Endothelial cell of umbilical vein (primary cell): ENCODE measurements at regions not wholly inside any gene's neighbourhood (a gene's known extent, or its start where the extent isn't known, plus 50 kb on each side); places are given as distances from the start of the nearest gene placed in this dataset.

ENCODE experiments used
- BruUV-seq: library from RNA; stranded (reverse); fragments of 400-500 nt; replicated peaks from 2 replicates; lab custom pipeline; 2021; lab: Mats Ljungman, UMichigan
- CTCF ChIA-PET: fragments of 300-600, 350-600 bp; sonication (Branson Sonifier 250); formaldehyde crosslinking; loops from one replicate; lab custom pipeline; 2021; ENCODE audit warnings: antibody characterized with exemption, inconsistent platforms; lab: Charles Lee
- POLR2A ChIA-PET: fragments of 300-600, 350-600 bp; sonication (Branson Sonifier 250); formaldehyde crosslinking; loops from one replicate; lab custom pipeline; 2021; ENCODE audit warnings: antibody characterized with exemption, inconsistent platforms; lab: Charles Lee
- DNase-seq: peaks from one replicate; pipeline ENCODE4 v3.0.0-alpha.2; 2011; ENCODE audit warnings: low read depth, low spot score
- FAIRE-seq: peaks from 2 replicates; lab custom pipeline; 2011; peaks lifted over from hg19 to GRCh38; lab: Jason Lieb, UNC
- H2AFZ ChIP-seq: 2 replicates; pipeline ENCODE4 v1.6.0; 2012; ENCODE audit warnings: low read depth, low read length, control low read depth, inconsistent platforms
- H3K27ac ChIP-seq: 2 replicates; pipeline ENCODE4 v1.5.1; 2011; ENCODE audit warnings: low read depth, mild to moderate bottlenecking, control low read depth, low read length, moderate library complexity; ENCODE audit not compliant: insufficient read depth
- H3K27me3 ChIP-seq, 2 experiments: 2 replicates each; pipeline versions ENCODE4 v1.6.0 to v1.6.1; 2011; ENCODE audit warnings: low read length in 2 of 2, mixed read lengths in 1 of 2; ENCODE audit not compliant: control insufficient read depth in 2 of 2, insufficient read depth in 2 of 2
- H3K36me3 ChIP-seq, 2 experiments: 2 replicates in 1 of 2; 3 replicates in 1 of 2; pipeline ENCODE4 v1.5.1; 2011; ENCODE audit warnings: low read length in 2 of 2, mild to moderate bottlenecking in 1 of 2, moderate library complexity in 1 of 2; ENCODE audit not compliant: control insufficient read depth in 2 of 2, insufficient read depth in 2 of 2; ENCODE audit errors: extremely low read depth in 1 of 2
- H3K4me1 ChIP-seq: 3 replicates; pipeline ENCODE4 v1.5.1; 2011; ENCODE audit warnings: mild to moderate bottlenecking, low read length; ENCODE audit not compliant: control insufficient read depth, insufficient read depth; ENCODE audit errors: extremely low read depth
- H3K4me2 ChIP-seq: 2 replicates; pipeline ENCODE4 v1.6.1; 2011; ENCODE audit warnings: low read length, control low read depth, mixed read lengths; ENCODE audit not compliant: insufficient read depth
- H3K4me3 ChIP-seq, 3 experiments: fragments of 200-600 bp in 1 of 3; sonication (generic), shearing (Covaris generic) in 1 of 3; replicated peaks in 1 of 3; 2 replicates each; pipeline ENCODE4 v1.5.1; 2011 to 2016; ENCODE audit warnings: control low read depth in 3 of 3, low read length in 3 of 3, mild to moderate bottlenecking in 2 of 3, inconsistent platforms in 1 of 3, low read depth in 1 of 3, moderate library complexity in 1 of 3; ENCODE audit not compliant: insufficient read depth in 1 of 3
- H3K79me2 ChIP-seq: 2 replicates; pipeline ENCODE4 v1.6.0; 2012; ENCODE audit warnings: low read length, inconsistent platforms; ENCODE audit not compliant: control insufficient read depth, insufficient read depth
- H3K9ac ChIP-seq: replicated peaks from 2 replicates; pipeline ENCODE3; 2011; ENCODE audit warnings: low read length, control low read depth; ENCODE audit not compliant: insufficient read depth; ENCODE audit errors: extremely low read depth
- H3K9me1 ChIP-seq: replicated peaks from 3 replicates; pipeline ENCODE4 v1.6.0; 2011; ENCODE audit warnings: mild to moderate bottlenecking, low read length; ENCODE audit not compliant: control insufficient read depth, insufficient read depth; ENCODE audit errors: extremely low read depth
- H3K9me3 ChIP-seq: replicated peaks from 2 replicates; pipeline ENCODE4 v1.5.1; 2012; ENCODE audit warnings: low read length, inconsistent platforms; ENCODE audit not compliant: control insufficient read depth, insufficient read depth
- H4K20me1 ChIP-seq: replicated peaks from 2 replicates; pipeline ENCODE3; 2011; ENCODE audit warnings: mild to moderate bottlenecking, low read length; ENCODE audit not compliant: control insufficient read depth, insufficient read depth; ENCODE audit errors: extremely low read depth
- CTCF ChIP-seq, 2 donors: IDR thresholded peaks; 1 replicate in 1 of 2; 2 replicates in 1 of 2; pipeline ENCODE4 v1.5.1; 2011; ENCODE audit warnings: low read length in 2 of 2, mild to moderate bottlenecking in 2 of 2, moderate library complexity in 2 of 2, control low read depth in 1 of 2, inconsistent platforms in 1 of 2, low read depth in 1 of 2; ENCODE audit not compliant: insufficient read depth in 1 of 2; ENCODE audit errors: extremely low read depth in 1 of 2
- FOS ChIP-seq: IDR thresholded peaks from 2 replicates; pipeline ENCODE4 v1.6.1; 2011; ENCODE audit warnings: mild to moderate bottlenecking, low read length, moderate library complexity, borderline replicate concordance; ENCODE audit not compliant: insufficient read depth
- JUN ChIP-seq: IDR thresholded peaks from 2 replicates; pipeline ENCODE4 v1.6.1; 2011; ENCODE audit warnings: borderline replicate concordance, low read depth; ENCODE audit not compliant: insufficient read length, insufficient read depth
- POLR2AphosphoS5 ChIP-seq: IDR thresholded peaks from 2 replicates; pipeline ENCODE4 v1.6.1; 2012; ENCODE audit warnings: low read depth, mild to moderate bottlenecking, control low read depth, low read length, moderate library complexity; ENCODE audit not compliant: insufficient read depth
- dilution Hi-C: fragments of 300-500 bp; cut with MboI; formaldehyde crosslinking; loops from one replicate; pipeline ENCODE4 v1.15.0; 2019; ENCODE audit warnings: low sequenced_read_pairs; ENCODE audit not compliant: extremely low pct_ligation_motif_present
- intact Hi-C: fragments of 100-400 bp; cut with micrococcal nuclease; formaldehyde crosslinking; loops from one replicate; pipeline ENCODE4 v1.10.0; 2022
- TF ChIP-seq, protein P1 (sequence below): IDR thresholded peaks from 2 replicates; pipeline ENCODE4 v1.6.1; 2011; ENCODE audit not compliant: insufficient read depth, insufficient read length

- H3K9me3 ChIP-seq: no peaks in the 10 kb centered on the region
- no peaks in the 10 kb centered on the region for H3K9me1 ChIP-seq
- no peak overlapping the region for H3K4me3 ChIP-seq
- POLR2A ChIA-PET: no interaction called here
- DNase-seq (peak; percentile 4), FAIRE-seq (no peak)
- no peaks in the 10 kb centered on the region for H3K27me3 ChIP-seq
- no TSS peak for BruUV-seq
- TF ChIP-seq, protein P1, sequence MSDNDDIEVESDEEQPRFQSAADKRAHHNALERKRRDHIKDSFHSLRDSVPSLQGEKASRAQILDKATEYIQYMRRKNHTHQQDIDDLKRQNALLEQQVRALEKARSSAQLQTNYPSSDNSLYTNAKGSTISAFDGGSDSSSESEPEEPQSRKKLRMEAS: no peak
- no peak for TF ChIP-seq FOS
- H2AFZ ChIP-seq: peak overlapping the region; percentile 28
- H3K9ac ChIP-seq: no peak overlapping the region
- intact Hi-C loops (no loop called here), dilution Hi-C loops (no loop called here)
- no peak overlapping the region for H3K27ac ChIP-seq
- CTCF ChIA-PET: interaction anchor here (1.4 to 1.5 kb wide), 2 partner anchors 9 to 19 kb away, joined by 3 read pairs; no protein-coding TSS in a partner anchor
- no peak overlapping the region for H3K4me2 ChIP-seq
- peaks cover 27% of the 10 kb centered on the region for H3K4me1 ChIP-seq
- no peaks in the 10 kb centered on the region for H3K36me3 ChIP-seq
- no peaks in the 10 kb centered on the region for H4K20me1 ChIP-seq
- no peaks in the 10 kb centered on the region for H3K79me2 ChIP-seq
Observed at GRCh38 chr11:134950692-134951304, 538.8 kb upstream of the B3GAT1 start.

DNA sequence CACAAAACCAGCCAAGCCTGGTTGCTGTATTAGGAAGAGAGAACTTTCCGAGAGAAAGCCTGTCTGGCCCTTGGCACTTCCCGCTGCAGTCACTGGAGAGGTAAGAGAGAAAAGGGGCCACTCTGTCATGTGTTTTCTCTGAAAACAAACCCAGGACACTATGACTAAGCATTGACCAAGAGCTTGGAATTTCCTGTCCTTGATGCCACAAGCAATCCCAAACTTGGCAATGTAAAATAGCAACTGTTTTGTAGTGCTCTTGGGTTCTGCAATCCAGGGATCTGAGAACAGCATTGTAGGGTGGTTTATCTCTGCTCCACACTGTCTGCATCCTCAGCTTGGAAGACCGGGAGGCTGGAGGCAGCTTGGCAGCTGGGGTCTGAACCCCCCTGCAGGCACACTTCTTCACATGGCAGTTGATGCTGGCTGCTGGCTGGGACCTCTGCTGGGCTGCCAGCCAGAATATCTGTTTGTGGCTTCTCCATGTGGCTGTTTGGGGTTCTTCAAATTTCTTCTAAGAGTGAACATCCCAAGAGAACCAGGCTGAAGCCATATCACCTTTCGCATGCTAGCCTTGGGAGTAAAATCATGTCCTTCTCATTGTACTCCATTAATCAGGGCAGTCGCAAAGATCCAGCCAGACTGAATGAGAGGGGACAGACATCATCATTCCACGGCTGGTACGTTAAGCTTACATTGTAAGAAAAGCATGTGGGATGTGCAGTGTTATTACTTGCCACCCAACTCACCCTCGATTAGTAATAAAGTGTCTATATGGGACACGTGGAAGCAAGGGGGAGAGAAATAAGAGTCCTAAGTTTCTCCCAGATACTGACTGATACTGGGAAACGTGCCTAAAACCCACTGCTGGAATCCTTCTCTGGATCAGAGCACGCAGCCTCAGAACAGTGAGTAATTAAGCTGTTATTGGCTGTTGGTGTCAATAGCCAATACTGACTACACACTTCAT is 537.4 kb upstream of the B3GAT1 start:
- Histone ChIP-seq H3K36me3 (no peaks in the 10 kb centered on the region), H3K4me1 (peaks cover 27% of the 10 kb centered on the region), H3K9me1 (no peaks in the 10 kb centered on the region), H2AFZ (peak overlapping the region; percentile 55), H3K9me3 (no peaks in the 10 kb centered on the region), H3K9ac (peak overlapping the region; percentile 39), H4K20me1 (no peaks in the 10 kb centered on the region), H3K79me2 (no peaks in the 10 kb centered on the region), H3K27me3 (no peaks in the 10 kb centered on the region), H3K4me3 (no peak overlapping the region), H3K4me2 (peak overlapping the region; percentile 18), H3K27ac (peak overlapping the region; percentile 89)
- BruUV-seq: TSS peak; percentile 94
- TF ChIP-seq JUN: peak; percentile 97
- TF ChIP-seq, protein P1: no peak
- peak; percentile 88 for TF ChIP-seq POLR2AphosphoS5
- peak; percentile 88 for TF ChIP-seq FOS
- no peak for TF ChIP-seq CTCF (IDR thresholded peaks at IDR 0.05; ENCODE audit: extremely low read depth in 1 of 2, insufficient read depth in 1 of 2, low read depth in 1 of 2, low read length in 2 of 2)
- DNase-seq: peak; percentile 91
- POLR2A ChIA-PET: no interaction called here
- CTCF ChIA-PET: no interaction called here
- FAIRE-seq: peak; percentile 100
- dilution Hi-C loops (no loop called here), intact Hi-C loops (loop anchor here (2.0 kb wide), 3 partner anchors 77 to 207 kb away; no protein-coding TSS in a partner anchor)
